Gastroesophageal sphincter (tissue), 3 donors: ENCODE measurements at regions not wholly inside any gene's neighbourhood (a gene's known extent, or its start where the extent isn't known, plus 50 kb on each side); places are given as distances from the start of the nearest gene placed in this dataset.

Source experiments
- CTCF ChIP-seq, 4 experiments: fragments of 200-600 bp in 2 of 4; fragments of 450-650 bp in 2 of 4; sonication (generic) in 1 of 4; IDR thresholded peaks; one replicate each; pipeline ENCODE4 v1.5.1; 2017 to 2019; ENCODE audit warnings: antibody characterized with exemption in 4 of 4, mild to moderate bottlenecking in 2 of 4, moderate library complexity in 2 of 4
- EP300 ChIP-seq: sonication (generic); formaldehyde crosslinking; IDR thresholded peaks from one replicate; pipeline ENCODE4 v1.6.1; 2017; ENCODE audit warnings: antibody characterized with exemption, mild to moderate bottlenecking
- POLR2A ChIP-seq, 2 donors: fragments of 450-650 bp; IDR thresholded peaks; one replicate each; pipeline ENCODE4 v1.6.1; 2017; ENCODE audit warnings: antibody characterized with exemption in 2 of 2, mild to moderate bottlenecking in 2 of 2, moderate library complexity in 1 of 2

GRCh38 chr5:155091768-155092717, 78.5 kb downstream of the KIF4B start:
- TF ChIP-seq POLR2A (IDR thresholded peaks at IDR 0.05): no peak
- TF ChIP-seq CTCF (IDR thresholded peaks at IDR 0.05): no peak
- TF ChIP-seq EP300: no peak
